ENCODE measurements at regions not wholly inside any gene's neighbourhood (a gene's known extent, or its start where the extent isn't known, plus 50 kb on each side); places are given as distances from the start of the nearest gene placed in this dataset.
A peak's percentile ranks its signal among the peaks of the same experiment; 100 is the strongest.
"Not testable (repeated sequence)": the region's sequence is repeated elsewhere in the genome, so short reads cannot be mapped to it uniquely, and the experiment has no call there.

- not testable (repeated sequence) for ATAC-seq (replicated peaks); H3K36me3 Mint-ChIP-seq (ENCODE audit: insufficient read depth); H3K27ac Mint-ChIP-seq; H3K4me3 Mint-ChIP-seq; H3K4me1 Mint-ChIP-seq (ENCODE audit: low read depth in 2 of 2); DNase-seq; H3K9me3 Mint-ChIP-seq; H3K27me3 Mint-ChIP-seq
Measured at GRCh38 chrX:39702636-39703035, 395.1 kb downstream of the BCOR start.

GRCh38 chrX:39703307-39703706 is 394.5 kb downstream of the BCOR start:
- DNase-seq: no peak
- H3K9me3 Mint-ChIP-seq: no peaks in the 10 kb centered on the region
- H3K4me1 Mint-ChIP-seq (ENCODE audit: low read depth in 2 of 2): no peaks in the 10 kb centered on the region
- no peak for ATAC-seq (replicated peaks)
- no peak overlapping the region for H3K4me3 Mint-ChIP-seq
- no peaks in the 10 kb centered on the region for H3K27me3 Mint-ChIP-seq
- no peak overlapping the region for H3K27ac Mint-ChIP-seq
- H3K36me3 Mint-ChIP-seq (ENCODE audit: insufficient read depth): no peaks in the 10 kb centered on the region

DNA sequence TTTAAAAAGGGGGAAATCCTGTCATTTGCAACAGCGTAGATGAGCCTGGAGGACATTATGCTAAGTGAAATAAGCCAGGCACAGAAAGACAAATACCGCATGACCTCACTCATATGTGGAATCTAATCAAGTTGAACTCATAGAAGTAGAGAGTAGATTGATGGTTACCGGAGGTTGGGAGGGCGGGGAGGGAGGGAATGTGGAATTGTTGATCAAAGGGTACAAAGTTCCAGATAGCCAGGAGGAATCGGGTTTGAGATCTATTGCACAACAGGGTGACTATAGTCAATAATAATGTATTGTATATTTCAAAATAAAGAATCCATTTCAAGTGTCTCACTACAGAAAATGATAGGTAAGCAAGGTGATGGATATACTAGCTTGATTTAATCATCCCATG is 393.2 kb downstream of the BCOR start:
- DNase-seq (no peak), ATAC-seq (replicated peaks) (no peak)
- Mint-ChIP-seq H3K4me3 (no peak overlapping the region), H3K27ac (no peak overlapping the region), H3K36me3 (ENCODE audit: insufficient read depth) (no peaks in the 10 kb centered on the region), H3K27me3 (no peaks in the 10 kb centered on the region), H3K4me1 (ENCODE audit: low read depth in 2 of 2) (no peaks in the 10 kb centered on the region), H3K9me3 (no peaks in the 10 kb centered on the region)

DNA sequence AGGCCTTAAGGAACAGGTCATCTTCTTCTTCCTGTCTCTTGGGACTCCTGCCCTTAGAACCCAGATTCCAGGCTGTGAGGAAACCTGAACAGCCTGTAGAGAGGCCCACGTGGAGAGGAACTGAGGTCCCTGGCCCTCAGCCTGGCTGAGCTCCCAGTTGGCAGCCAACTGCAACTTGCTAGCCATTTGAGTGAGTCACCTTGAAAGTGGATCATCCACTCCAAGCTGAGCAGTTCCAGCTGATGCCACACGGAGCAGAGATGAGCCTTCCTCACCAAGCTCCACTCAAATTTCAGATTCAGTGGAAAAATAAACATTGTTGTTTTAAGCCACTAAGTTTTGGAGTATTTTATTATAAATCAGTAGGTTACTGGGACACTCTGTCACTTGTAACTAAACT is 392.5 kb downstream of the BCOR start:
- Mint-ChIP-seq H3K9me3 (no peaks in the 10 kb centered on the region), H3K27ac (no peak overlapping the region), H3K4me1 (ENCODE audit: low read depth in 2 of 2) (no peaks in the 10 kb centered on the region), H3K36me3 (ENCODE audit: insufficient read depth) (no peaks in the 10 kb centered on the region), H3K27me3 (no peaks in the 10 kb centered on the region), H3K4me3 (no peak overlapping the region)
- no peak for ATAC-seq (replicated peaks)
- DNase-seq: no peak

- H3K4me1 Mint-ChIP-seq (ENCODE audit: low read depth in 2 of 2): no peaks in the 10 kb centered on the region
- no peaks in the 10 kb centered on the region for H3K9me3 Mint-ChIP-seq
- no peak for DNase-seq
- no peak for ATAC-seq (replicated peaks)
- no peaks in the 10 kb centered on the region for H3K27me3 Mint-ChIP-seq
- H3K36me3 Mint-ChIP-seq (ENCODE audit: insufficient read depth): no peaks in the 10 kb centered on the region
- no peak overlapping the region for H3K4me3 Mint-ChIP-seq
- no peak overlapping the region for H3K27ac Mint-ChIP-seq
Measured at GRCh38 chrX:39709364-39709763, 388.4 kb downstream of the BCOR start.

DNA sequence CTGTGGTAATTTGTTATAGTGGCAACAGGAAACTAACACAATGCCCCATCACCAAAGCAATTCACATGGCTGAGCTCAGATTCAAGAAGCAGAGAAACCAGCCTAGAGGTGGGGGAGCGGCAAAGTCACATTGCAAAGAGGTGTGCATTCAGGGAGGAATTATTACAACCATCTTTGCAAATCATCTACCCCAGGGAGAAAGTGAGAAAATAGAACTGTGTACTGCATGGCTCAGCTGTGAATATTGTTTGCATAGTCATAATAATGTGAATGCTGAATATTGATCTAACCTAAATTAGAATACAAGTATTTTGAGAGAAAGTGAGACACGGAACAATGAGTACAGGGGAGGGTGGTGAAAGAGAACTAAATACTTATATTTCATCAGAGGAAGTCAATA is 387.9 kb downstream of the BCOR start:
- H3K36me3 Mint-ChIP-seq (ENCODE audit: insufficient read depth): no peaks in the 10 kb centered on the region

GRCh38 chrX:39710776-39711175 is 387.0 kb downstream of the BCOR start:
- no peak overlapping the region for H3K27ac Mint-ChIP-seq
- DNase-seq: no peak
- H3K27me3 Mint-ChIP-seq: no peaks in the 10 kb centered on the region
- H3K4me3 Mint-ChIP-seq: no peak overlapping the region
- ATAC-seq (replicated peaks): no peak
- no peaks in the 10 kb centered on the region for H3K9me3 Mint-ChIP-seq
- H3K4me1 Mint-ChIP-seq (ENCODE audit: low read depth in 2 of 2): no peaks in the 10 kb centered on the region
- H3K36me3 Mint-ChIP-seq (ENCODE audit: insufficient read depth): no peaks in the 10 kb centered on the region

More for the DNA sequence above, 387.9 kb downstream of the BCOR start:
- no peaks in the 10 kb centered on the region for H3K27me3 Mint-ChIP-seq
- DNase-seq (no peak), ATAC-seq (replicated peaks) (no peak)
- no peak overlapping the region for H3K4me3 Mint-ChIP-seq
- H3K4me1 Mint-ChIP-seq (ENCODE audit: low read depth in 2 of 2): no peaks in the 10 kb centered on the region
- no peaks in the 10 kb centered on the region for H3K9me3 Mint-ChIP-seq
- no peak overlapping the region for H3K27ac Mint-ChIP-seq

GRCh38 chrX:39714471-39714870 is 383.3 kb downstream of the BCOR start:
- no peak overlapping the region for H3K27ac Mint-ChIP-seq
- no peak overlapping the region for H3K4me3 Mint-ChIP-seq
- ATAC-seq (replicated peaks): no peak
- H3K4me1 Mint-ChIP-seq (ENCODE audit: low read depth in 2 of 2): no peaks in the 10 kb centered on the region
- no peaks in the 10 kb centered on the region for H3K27me3 Mint-ChIP-seq
- no peaks in the 10 kb centered on the region for H3K9me3 Mint-ChIP-seq
- no peaks in the 10 kb centered on the region for H3K36me3 Mint-ChIP-seq (ENCODE audit: insufficient read depth)
- no peak for DNase-seq

DNA sequence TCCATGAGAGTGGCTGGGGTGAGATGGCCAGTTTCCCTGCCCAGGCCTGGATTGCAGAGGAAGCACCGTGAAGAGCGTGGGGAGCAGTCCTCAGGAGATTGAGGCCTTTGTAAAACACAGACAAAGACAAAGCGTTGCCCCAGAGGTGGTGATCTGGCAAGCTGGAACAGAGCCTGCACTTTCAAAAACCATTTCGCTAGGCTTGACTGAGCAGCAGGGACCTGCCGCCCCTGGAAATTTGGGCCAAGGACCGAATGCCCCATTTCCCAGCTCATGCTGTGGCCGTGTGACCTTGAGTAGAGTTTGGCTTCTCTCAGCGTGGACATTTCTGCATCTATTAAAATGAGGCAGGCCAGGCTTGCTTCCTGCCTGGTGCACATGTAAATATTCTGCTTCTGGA is 381.4 kb downstream of the BCOR start:
- Mint-ChIP-seq H3K36me3 (ENCODE audit: insufficient read depth) (no peaks in the 10 kb centered on the region), H3K9me3 (no peaks in the 10 kb centered on the region), H3K27ac (no peak overlapping the region), H3K4me1 (ENCODE audit: low read depth in 2 of 2) (no peaks in the 10 kb centered on the region), H3K27me3 (no peaks in the 10 kb centered on the region), H3K4me3 (no peak overlapping the region)
- no peak for DNase-seq
- ATAC-seq (replicated peaks): no peak

GRCh38 chrX:39716802-39717540 is 380.8 kb downstream of the BCOR start:
- Mint-ChIP-seq H3K4me3 (no peak overlapping the region), H3K4me1 (ENCODE audit: low read depth in 2 of 2) (no peaks in the 10 kb centered on the region), H3K36me3 (ENCODE audit: insufficient read depth) (no peaks in the 10 kb centered on the region), H3K9me3 (no peaks in the 10 kb centered on the region), H3K27ac (no peak overlapping the region), H3K27me3 (peaks cover 0 to under 1% of the 10 kb centered on the region in 2 donors)
- ATAC-seq (replicated peaks) (no peak), DNase-seq (no peak)

- DNase-seq (no peak), ATAC-seq (replicated peaks) (no peak)
- Mint-ChIP-seq H3K9me3 (no peaks in the 10 kb centered on the region), H3K4me3 (no peak overlapping the region), H3K4me1 (ENCODE audit: low read depth in 2 of 2) (no peaks in the 10 kb centered on the region), H3K36me3 (ENCODE audit: insufficient read depth) (no peaks in the 10 kb centered on the region), H3K27me3 (peaks cover 0 to 18% of the 10 kb centered on the region in 2 donors), H3K27ac (no peak overlapping the region)
Measured at GRCh38 chrX:39718981-39719380, 378.8 kb downstream of the BCOR start.

DNA sequence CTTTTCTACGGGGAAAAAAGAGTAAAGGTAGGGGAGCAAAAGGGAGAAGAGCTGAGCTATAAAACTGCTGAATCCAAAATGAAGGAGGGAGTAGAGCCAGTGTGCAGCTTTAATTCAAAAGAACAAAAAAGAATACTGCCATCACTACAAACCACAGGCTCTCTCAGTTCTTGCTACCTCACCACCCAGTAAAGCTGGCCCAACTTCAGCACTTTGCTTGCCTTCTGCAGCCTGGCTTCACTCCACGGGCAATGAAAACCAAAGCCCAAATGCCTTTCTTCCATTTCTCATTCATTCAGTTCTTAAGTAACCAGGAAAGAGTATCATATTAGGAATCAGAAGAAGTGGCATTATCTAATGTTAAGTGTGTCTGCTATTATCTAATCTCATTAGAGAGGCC is 376.8 kb downstream of the BCOR start:
- H3K4me1 Mint-ChIP-seq (ENCODE audit: low read depth in 2 of 2): peaks cover 0 to 4% of the 10 kb centered on the region in 2 donors
- no peak overlapping the region for H3K27ac Mint-ChIP-seq
- H3K9me3 Mint-ChIP-seq: no peaks in the 10 kb centered on the region
- ATAC-seq (replicated peaks) (no peak), DNase-seq (no peak)
- no peaks in the 10 kb centered on the region for H3K36me3 Mint-ChIP-seq (ENCODE audit: insufficient read depth)
- H3K27me3 Mint-ChIP-seq: peaks cover 0 to 18% of the 10 kb centered on the region in 2 donors
- H3K4me3 Mint-ChIP-seq: no peak overlapping the region

DNA sequence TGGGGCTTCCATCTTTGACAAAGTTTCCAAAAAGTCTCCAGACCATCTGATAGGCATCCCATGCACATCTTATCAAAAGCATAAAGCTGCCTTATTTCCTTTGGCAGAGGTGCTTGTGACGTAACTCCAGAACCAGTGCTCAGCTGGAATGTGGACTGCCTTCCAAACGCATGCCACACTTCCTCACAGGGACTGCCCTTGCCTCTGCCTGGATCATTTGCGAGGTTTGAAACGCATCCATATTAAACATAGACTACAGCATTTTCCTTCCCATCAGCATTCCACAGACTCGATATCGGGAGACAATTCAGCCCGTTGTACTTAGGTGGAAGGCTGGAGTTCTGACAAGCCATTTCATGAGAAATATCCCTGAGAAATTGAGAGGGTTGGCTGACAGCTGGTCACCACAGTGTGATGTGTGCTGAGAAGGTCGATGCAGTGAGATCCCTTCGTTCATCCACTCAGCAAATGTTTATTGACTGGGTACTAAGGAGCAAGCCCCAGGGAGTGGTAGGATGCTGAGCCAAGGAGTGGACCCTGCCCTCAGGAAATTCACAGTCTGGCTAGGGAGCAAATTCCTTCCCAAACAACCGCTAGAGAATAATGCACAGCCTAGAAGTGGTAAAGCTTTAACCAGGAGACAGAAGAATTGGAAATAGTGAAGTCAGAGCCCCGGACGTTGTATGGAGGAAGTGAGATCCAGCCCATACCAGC is 376.0 kb downstream of the BCOR start:
- Mint-ChIP-seq H3K27me3 (peaks cover 0 to 18% of the 10 kb centered on the region in 2 donors), H3K4me3 (no peak overlapping the region), H3K9me3 (no peaks in the 10 kb centered on the region), H3K36me3 (ENCODE audit: insufficient read depth) (no peaks in the 10 kb centered on the region), H3K4me1 (ENCODE audit: low read depth in 2 of 2) (peaks cover 0 to 4% of the 10 kb centered on the region in 2 donors), H3K27ac (no peak overlapping the region)
- DNase-seq (no peak), ATAC-seq (replicated peaks) (no peak)

GRCh38 chrX:39724544-39724943 is 373.2 kb downstream of the BCOR start:
- no peaks in the 10 kb centered on the region for H3K9me3 Mint-ChIP-seq
- peaks cover 0 to 18% of the 10 kb centered on the region in 2 donors for H3K27me3 Mint-ChIP-seq
- H3K4me1 Mint-ChIP-seq (ENCODE audit: low read depth in 2 of 2): peaks cover 0 to 4% of the 10 kb centered on the region in 2 donors
- H3K4me3 Mint-ChIP-seq: no peak overlapping the region
- no peak overlapping the region for H3K27ac Mint-ChIP-seq
- ATAC-seq (replicated peaks) (peak; percentile 85), DNase-seq (no peak)
- no peaks in the 10 kb centered on the region for H3K36me3 Mint-ChIP-seq (ENCODE audit: insufficient read depth)
